VCaP (cell line): ENCODE measurements at regions not wholly inside any gene's neighbourhood (a gene's known extent, or its start where the extent isn't known, plus 50 kb on each side); places are given as distances from the start of the nearest gene placed in this dataset.

ENCODE experiments used
- H3K27ac ChIP-seq: fragments of 450-650 bp; 2 replicates; pipeline ENCODE4 v1.5.1; 2017
- TF ChIP-seq, protein P1 (sequence below): fragments of 450-650 bp; conservative IDR thresholded peaks from 2 replicates; pipeline ENCODE4 v1.5.1; 2017; ENCODE audit warnings: mild to moderate bottlenecking, moderate library complexity

DNA sequence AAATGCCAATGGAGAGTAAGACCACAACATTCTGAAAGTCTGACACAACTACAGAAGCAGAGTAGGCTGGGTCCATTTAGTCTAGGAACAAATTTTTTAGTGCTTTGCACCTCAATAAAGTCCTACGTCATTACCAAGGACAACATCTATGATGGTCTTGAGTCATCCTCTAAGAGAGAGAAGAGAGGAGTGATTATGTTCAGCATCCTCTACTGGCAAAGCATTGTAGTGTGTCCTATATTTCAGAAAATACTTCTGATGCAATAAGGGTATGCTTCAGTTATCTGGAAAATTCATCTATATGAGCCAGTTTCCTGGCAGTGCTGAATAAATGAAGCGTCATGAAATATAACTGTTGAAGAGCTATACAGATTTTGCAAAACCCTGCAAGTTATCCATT is 95.6 kb downstream of the P2RY1 start:
- TF ChIP-seq, protein P1, sequence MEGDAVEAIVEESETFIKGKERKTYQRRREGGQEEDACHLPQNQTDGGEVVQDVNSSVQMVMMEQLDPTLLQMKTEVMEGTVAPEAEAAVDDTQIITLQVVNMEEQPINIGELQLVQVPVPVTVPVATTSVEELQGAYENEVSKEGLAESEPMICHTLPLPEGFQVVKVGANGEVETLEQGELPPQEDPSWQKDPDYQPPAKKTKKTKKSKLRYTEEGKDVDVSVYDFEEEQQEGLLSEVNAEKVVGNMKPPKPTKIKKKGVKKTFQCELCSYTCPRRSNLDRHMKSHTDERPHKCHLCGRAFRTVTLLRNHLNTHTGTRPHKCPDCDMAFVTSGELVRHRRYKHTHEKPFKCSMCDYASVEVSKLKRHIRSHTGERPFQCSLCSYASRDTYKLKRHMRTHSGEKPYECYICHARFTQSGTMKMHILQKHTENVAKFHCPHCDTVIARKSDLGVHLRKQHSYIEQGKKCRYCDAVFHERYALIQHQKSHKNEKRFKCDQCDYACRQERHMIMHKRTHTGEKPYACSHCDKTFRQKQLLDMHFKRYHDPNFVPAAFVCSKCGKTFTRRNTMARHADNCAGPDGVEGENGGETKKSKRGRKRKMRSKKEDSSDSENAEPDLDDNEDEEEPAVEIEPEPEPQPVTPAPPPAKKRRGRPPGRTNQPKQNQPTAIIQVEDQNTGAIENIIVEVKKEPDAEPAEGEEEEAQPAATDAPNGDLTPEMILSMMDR: no peak
- H3K27ac ChIP-seq: no peak overlapping the region

DNA sequence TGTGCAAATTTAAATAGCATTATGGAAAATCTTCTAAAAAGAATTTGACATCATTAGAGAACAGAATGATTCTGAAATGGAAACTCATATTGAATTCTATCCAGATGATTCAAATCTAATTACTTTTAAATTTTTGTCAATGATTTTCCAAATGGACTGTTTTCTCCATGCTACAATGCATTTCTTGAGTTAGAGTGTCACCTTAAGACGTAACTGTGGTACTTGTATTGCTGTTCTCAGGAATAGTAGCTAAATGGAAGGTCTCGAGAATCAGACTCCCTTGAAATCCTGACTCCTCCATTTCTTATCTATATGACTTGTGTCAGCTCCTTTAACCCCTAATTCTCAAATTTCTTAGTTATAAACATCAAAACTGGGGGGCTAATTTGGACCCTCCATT is 102.3 kb downstream of the P2RY1 start:
- H3K27ac ChIP-seq: no peak overlapping the region
- TF ChIP-seq, protein P1: peak; percentile 42

DNA sequence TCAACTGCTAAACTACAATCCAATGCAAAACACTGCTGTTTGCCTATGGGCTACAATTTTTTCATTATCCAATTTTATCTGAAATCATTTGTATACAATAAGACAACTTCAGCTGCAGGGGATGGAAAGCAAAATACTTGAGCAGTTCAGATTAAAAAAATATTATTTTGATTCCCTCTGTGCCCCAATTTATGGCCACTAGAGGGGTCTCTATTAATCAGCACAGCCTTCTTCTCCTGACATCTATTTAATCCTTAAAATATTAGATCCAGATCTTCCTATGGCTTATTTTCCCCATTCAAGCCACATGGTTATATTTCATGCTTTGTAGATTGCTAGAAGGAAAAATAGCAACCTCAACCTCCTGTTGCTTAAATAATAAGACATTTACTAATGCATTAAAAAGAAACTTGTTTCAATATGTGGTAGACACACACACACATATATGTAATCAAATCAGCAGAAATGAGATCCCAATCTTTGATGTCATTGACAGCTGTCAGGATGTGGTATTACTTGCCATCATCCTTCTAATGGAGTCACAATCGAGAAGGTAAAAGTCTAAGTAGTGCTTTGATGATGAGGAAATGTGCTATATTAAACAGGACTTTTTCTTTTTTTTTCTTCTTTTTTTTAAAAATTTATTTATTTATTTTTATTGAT is 104.2 kb downstream of the P2RY1 start:
- TF ChIP-seq, protein P1: no peak

DNA sequence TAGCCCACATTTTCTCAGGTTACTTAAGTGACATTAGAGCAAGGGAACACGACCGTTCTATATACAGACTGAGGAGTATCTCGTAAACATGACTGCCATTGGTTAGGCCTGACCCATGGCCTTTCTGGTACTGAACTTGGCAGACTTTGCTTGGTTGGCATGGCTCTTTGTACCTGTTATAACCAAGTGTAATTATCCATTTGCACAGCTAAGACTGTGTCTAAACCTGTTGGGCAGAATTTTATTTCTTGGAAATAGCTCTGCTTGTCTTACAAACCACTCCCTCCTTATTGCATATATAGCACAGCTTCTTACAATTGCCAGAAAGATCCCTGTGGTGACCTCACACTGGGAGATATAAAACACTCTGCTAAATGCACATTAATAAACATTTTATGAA is 106.9 kb downstream of the P2RY1 start:
- H3K27ac ChIP-seq: peak overlapping the region; percentile 64
- TF ChIP-seq, protein P1: no peak

More for the DNA sequence above, 104.2 kb downstream of the P2RY1 start:
- no peak overlapping the region for H3K27ac ChIP-seq

DNA sequence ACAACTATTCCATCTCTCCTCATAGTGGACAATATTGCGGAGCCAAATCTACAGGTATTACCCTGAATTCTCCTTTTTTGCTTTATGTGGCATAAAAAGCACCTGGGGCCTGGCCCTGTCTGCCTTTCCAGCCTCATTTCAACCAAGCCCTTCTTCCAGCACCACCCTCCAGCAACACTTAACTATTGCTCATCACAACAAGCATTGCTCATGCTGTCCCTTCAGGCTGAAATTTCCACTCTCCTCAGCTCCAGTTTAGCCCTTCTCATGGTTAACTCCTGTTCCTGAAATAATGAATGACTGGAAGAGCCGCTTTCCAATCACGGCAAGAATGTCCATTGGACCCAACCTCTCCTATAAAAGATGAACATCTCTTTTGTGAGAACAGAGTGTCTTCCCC is 107.4 kb downstream of the P2RY1 start:
- TF ChIP-seq, protein P1: no peak
- H3K27ac ChIP-seq: peak overlapping the region; percentile 64

DNA sequence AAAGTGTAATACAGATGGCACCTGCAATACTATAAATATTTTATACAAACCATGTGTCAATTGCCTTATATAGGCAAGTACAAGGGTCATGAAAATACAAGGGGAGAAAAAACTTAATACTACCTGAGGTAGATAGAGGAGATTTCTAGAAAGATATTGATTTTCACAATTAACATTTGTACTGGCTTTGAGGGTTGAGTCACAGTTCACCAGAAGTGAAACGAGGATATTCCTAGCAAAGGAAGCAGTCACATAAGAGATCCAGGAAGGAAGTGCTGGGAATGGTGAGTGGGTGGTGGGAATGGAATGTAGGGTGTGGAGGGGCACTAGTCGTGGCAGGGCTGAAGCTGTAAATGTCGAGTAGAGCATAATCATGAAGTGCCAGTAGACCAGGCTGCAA is 108.7 kb downstream of the P2RY1 start:
- no peak overlapping the region for H3K27ac ChIP-seq
- TF ChIP-seq, protein P1: no peak

DNA sequence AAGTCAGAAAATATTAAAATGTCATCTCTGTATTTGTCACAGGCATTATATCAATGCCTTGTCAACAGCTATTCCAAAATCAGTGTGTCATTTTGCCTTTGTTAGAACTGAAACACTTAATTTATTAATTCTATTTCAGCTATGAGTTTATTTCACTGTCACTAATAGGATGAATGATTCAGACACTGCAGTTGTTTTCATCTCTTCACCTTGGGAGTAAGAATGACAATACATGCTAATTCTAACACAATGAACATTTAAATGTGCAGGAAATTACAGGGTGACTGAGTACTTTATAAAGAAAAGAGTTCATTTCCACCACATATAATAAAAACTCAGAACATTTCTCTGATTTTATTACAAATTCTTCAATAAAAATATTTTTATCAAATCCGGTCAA is 109.7 kb downstream of the P2RY1 start:
- H3K27ac ChIP-seq: no peak overlapping the region
- TF ChIP-seq, protein P1: no peak
